Keratinocyte (primary cell): ENCODE measurements at regions not wholly inside any gene's neighbourhood (a gene's known extent, or its start where the extent isn't known, plus 50 kb on each side); places are given as distances from the start of the nearest gene placed in this dataset.

Experiments
- DNase-seq: peaks from one replicate; pipeline ENCODE4 v3.0.0-alpha.2; 2011; ENCODE audit warnings: low read depth, missing footprints, low spot score
- FAIRE-seq: peaks from 2 replicates; lab custom pipeline; 2011; peaks lifted over from hg19 to GRCh38; lab: Jason Lieb, UNC
- H2AFZ ChIP-seq: 2 replicates; pipeline ENCODE4 v1.6.0; 2012; ENCODE audit warnings: low read length, control low read depth, inconsistent platforms; ENCODE audit not compliant: control insufficient read depth
- H3K27ac ChIP-seq: 2 replicates; pipeline ENCODE4 v1.5.1; 2011; ENCODE audit warnings: low read length; ENCODE audit not compliant: control insufficient read depth, insufficient read depth
- H3K27me3 ChIP-seq: 3 replicates; pipeline ENCODE4 v1.6.0; 2011; ENCODE audit warnings: low read length; ENCODE audit not compliant: control insufficient read depth, insufficient read depth; ENCODE audit errors: extremely low read depth
- H3K36me3 ChIP-seq, 2 experiments: 2 replicates in 1 of 2; 3 replicates in 1 of 2; pipeline ENCODE4 v1.5.1; 2011; ENCODE audit warnings: low read length in 2 of 2, mild to moderate bottlenecking in 1 of 2; ENCODE audit not compliant: control insufficient read depth in 2 of 2, insufficient read depth in 2 of 2; ENCODE audit errors: extremely low read depth in 1 of 2
- H3K4me1 ChIP-seq: 3 replicates; pipeline ENCODE4 v1.5.1; 2011; ENCODE audit warnings: low read length; ENCODE audit not compliant: control insufficient read depth, insufficient read depth; ENCODE audit errors: extremely low read depth
- H3K4me2 ChIP-seq: 3 replicates; pipeline ENCODE4 v1.6.0; 2011; ENCODE audit warnings: low read depth, low read length; ENCODE audit not compliant: control insufficient read depth, insufficient read depth; ENCODE audit errors: extremely low read depth
- H3K4me3 ChIP-seq, 3 experiments: fragments of 200-600 bp in 1 of 3; sonication (generic) in 1 of 3; 2 replicates in 2 of 3; 3 replicates in 1 of 3; pipeline ENCODE4 v1.5.1; 2011 to 2016; ENCODE audit warnings: low read length in 3 of 3, mild to moderate bottlenecking in 3 of 3, control low read depth in 2 of 3, inconsistent platforms in 1 of 3, low read depth in 1 of 3, mixed read lengths in 1 of 3, mixed run types in 1 of 3, moderate library complexity in 1 of 3; ENCODE audit not compliant: control insufficient read depth in 2 of 3, insufficient read depth in 2 of 3; ENCODE audit errors: extremely low read depth in 1 of 3
- H3K79me2 ChIP-seq: 2 replicates; pipeline ENCODE4 v1.6.0; 2012; ENCODE audit warnings: low read length; ENCODE audit not compliant: control insufficient read depth, insufficient read depth
- H3K9ac ChIP-seq: 3 replicates; pipeline ENCODE4 v1.6.0; 2011; ENCODE audit warnings: low read length; ENCODE audit not compliant: control insufficient read depth, insufficient read depth; ENCODE audit errors: extremely low read depth
- H3K9me1 ChIP-seq: 3 replicates; pipeline ENCODE4 v1.6.0; 2011; ENCODE audit warnings: low read length; ENCODE audit not compliant: control insufficient read depth, insufficient read depth; ENCODE audit errors: extremely low read depth
- H3K9me3 ChIP-seq: 2 replicates; pipeline ENCODE4 v1.5.1; 2012; ENCODE audit warnings: low read depth, low read length; ENCODE audit not compliant: control insufficient read depth
- H4K20me1 ChIP-seq: 3 replicates; pipeline ENCODE4 v1.6.0; 2011; ENCODE audit warnings: low read length; ENCODE audit not compliant: control insufficient read depth, insufficient read depth; ENCODE audit errors: extremely low read depth
- EZH2 ChIP-seq: IDR thresholded peaks from one replicate; pipeline ENCODE4 v1.6.1; 2012; ENCODE audit warnings: inconsistent platforms, mild to moderate bottlenecking, low read length, moderate library complexity
- dilution Hi-C: fragments of 300-500 bp; cut with MboI; formaldehyde crosslinking; loops from one replicate; pipeline ENCODE4 v1.7.0; 2020; ENCODE audit warnings: low sequenced_read_pairs; ENCODE audit not compliant: extremely low pct_ligation_motif_present
- TF ChIP-seq, protein P1 (sequence below), 3 experiments: IDR thresholded peaks in 1 of 3; conservative IDR thresholded peaks in 1 of 3; optimal IDR thresholded peaks in 1 of 3; 2 replicates in 2 of 3; 3 replicates in 1 of 3; pipeline versions ENCODE3 to v1.5.1; 2011; ENCODE audit warnings: low read length in 3 of 3, mild to moderate bottlenecking in 3 of 3, moderate library complexity in 2 of 3, control low read depth in 1 of 3, inconsistent platforms in 1 of 3; ENCODE audit not compliant: insufficient read depth in 2 of 3; ENCODE audit errors: extremely low read depth in 1 of 3

DNA sequence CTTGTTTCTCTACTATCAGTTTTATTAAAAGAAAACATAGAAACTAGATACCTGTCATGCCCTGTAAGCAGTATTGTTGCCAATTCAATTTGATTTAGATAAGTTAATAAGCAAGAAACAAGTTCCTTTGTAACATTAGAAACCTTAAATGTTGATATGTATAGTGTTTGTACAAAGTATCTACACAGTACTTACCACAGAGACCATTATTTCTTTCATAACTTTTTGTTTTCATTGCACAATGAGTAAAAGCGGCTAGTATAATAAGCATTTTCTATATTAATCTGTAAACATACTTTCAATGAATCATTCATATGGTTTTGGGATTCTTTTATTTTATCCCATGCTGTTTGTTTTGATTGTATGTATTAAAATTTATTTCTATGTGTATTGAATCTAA, 305.1 kb downstream of the TTC6 start:
- no peak overlapping the region for H3K27ac ChIP-seq
- no peak overlapping the region for H3K4me3 ChIP-seq
- H3K9me1 ChIP-seq, result no peaks in the 10 kb centered on the region
- H3K27me3 ChIP-seq, result peaks cover 6% of the 10 kb centered on the region
- no peaks in the 10 kb centered on the region for H3K36me3 ChIP-seq
- no peak for DNase-seq
- H3K4me1 ChIP-seq, result no peaks in the 10 kb centered on the region
- no peaks in the 10 kb centered on the region for H3K9me3 ChIP-seq
- TF ChIP-seq, protein P1, sequence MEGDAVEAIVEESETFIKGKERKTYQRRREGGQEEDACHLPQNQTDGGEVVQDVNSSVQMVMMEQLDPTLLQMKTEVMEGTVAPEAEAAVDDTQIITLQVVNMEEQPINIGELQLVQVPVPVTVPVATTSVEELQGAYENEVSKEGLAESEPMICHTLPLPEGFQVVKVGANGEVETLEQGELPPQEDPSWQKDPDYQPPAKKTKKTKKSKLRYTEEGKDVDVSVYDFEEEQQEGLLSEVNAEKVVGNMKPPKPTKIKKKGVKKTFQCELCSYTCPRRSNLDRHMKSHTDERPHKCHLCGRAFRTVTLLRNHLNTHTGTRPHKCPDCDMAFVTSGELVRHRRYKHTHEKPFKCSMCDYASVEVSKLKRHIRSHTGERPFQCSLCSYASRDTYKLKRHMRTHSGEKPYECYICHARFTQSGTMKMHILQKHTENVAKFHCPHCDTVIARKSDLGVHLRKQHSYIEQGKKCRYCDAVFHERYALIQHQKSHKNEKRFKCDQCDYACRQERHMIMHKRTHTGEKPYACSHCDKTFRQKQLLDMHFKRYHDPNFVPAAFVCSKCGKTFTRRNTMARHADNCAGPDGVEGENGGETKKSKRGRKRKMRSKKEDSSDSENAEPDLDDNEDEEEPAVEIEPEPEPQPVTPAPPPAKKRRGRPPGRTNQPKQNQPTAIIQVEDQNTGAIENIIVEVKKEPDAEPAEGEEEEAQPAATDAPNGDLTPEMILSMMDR (optimal IDR thresholded peaks at IDR 0.05 in 1 of 3, IDR thresholded peaks at IDR 0.05 in 1 of 3, conservative IDR thresholded peaks at IDR 0.05 in 1 of 3; ENCODE audit: extremely low read depth in 1 of 3, insufficient read depth in 2 of 3, low read length in 3 of 3), result no peak
- no peak for TF ChIP-seq EZH2
- FAIRE-seq, result no peak
- H3K9ac ChIP-seq, result no peak overlapping the region
- H2AFZ ChIP-seq, result no peak overlapping the region
- H4K20me1 ChIP-seq, result no peaks in the 10 kb centered on the region
- dilution Hi-C loops, result no loop called here
- no peak overlapping the region for H3K4me2 ChIP-seq
- H3K79me2 ChIP-seq, result no peaks in the 10 kb centered on the region

DNA sequence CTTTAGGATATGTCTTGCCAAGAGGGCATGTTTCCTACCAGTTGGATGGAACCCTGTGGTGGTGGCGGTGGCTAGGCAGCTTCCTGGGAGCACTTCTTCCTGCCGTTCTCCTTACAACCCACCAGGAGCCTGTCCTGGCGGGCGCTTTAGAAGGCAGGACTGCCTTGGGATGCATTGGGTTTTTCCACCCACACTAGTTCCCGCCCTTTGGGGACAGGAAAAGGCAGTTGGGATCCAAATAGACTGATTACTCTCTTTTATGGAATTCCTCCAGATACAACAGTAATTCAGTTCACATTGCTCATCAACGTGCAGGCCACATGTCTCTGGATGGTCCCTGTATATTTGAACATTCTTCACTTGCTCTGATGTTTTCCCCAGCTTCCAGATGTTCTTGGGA, 305.7 kb upstream of the SSTR1 start:
- Histone ChIP-seq H3K36me3 (no peaks in the 10 kb centered on the region), H3K9me3 (no peaks in the 10 kb centered on the region), H3K27ac (no peak overlapping the region), H3K4me1 (no peaks in the 10 kb centered on the region), H3K4me3 (no peak overlapping the region), H3K79me2 (no peaks in the 10 kb centered on the region), H3K27me3 (peaks cover 6% of the 10 kb centered on the region), H3K9me1 (no peaks in the 10 kb centered on the region), H4K20me1 (no peaks in the 10 kb centered on the region), H2AFZ (no peak overlapping the region), H3K4me2 (no peak overlapping the region), H3K9ac (no peak overlapping the region)
- FAIRE-seq, result no peak
- dilution Hi-C loops, result no loop called here
- no peak for DNase-seq
- TF ChIP-seq, protein P1 (optimal IDR thresholded peaks at IDR 0.05 in 1 of 3, IDR thresholded peaks at IDR 0.05 in 1 of 3, conservative IDR thresholded peaks at IDR 0.05 in 1 of 3; ENCODE audit: extremely low read depth in 1 of 3, insufficient read depth in 2 of 3, low read length in 3 of 3), result no peak
- no peak for TF ChIP-seq EZH2
